ENCODE measurements at regions not wholly inside any gene's neighbourhood (a gene's known extent, or its start where the extent isn't known, plus 50 kb on each side); places are given as distances from the start of the nearest gene placed in this dataset.

DNA sequence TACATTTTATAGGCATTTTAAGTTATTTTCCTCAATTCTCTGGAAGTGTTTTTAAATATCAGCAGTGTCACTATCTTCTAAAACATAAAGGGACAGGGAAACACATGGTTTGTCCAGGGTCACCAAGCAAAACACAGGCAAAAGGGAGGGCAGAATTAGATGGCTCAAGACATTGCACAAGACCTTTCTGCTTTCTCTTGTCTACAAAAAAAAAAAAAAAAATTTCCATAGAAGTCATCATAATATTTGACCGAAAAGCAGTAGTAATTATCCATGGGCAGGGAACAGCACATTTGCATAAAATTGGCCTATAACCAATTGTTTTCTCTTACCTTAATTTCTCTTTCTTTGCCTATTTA lies 703.1 kb upstream of the FZD8 start:
- TF ChIP-seq POLR2A (IDR thresholded peaks at IDR 0.05): no peak
- TF ChIP-seq, protein P1, sequence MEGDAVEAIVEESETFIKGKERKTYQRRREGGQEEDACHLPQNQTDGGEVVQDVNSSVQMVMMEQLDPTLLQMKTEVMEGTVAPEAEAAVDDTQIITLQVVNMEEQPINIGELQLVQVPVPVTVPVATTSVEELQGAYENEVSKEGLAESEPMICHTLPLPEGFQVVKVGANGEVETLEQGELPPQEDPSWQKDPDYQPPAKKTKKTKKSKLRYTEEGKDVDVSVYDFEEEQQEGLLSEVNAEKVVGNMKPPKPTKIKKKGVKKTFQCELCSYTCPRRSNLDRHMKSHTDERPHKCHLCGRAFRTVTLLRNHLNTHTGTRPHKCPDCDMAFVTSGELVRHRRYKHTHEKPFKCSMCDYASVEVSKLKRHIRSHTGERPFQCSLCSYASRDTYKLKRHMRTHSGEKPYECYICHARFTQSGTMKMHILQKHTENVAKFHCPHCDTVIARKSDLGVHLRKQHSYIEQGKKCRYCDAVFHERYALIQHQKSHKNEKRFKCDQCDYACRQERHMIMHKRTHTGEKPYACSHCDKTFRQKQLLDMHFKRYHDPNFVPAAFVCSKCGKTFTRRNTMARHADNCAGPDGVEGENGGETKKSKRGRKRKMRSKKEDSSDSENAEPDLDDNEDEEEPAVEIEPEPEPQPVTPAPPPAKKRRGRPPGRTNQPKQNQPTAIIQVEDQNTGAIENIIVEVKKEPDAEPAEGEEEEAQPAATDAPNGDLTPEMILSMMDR (IDR thresholded peaks at IDR 0.05): no peak
- intact Hi-C loops (cut with DNase I): no loop called here

DNA sequence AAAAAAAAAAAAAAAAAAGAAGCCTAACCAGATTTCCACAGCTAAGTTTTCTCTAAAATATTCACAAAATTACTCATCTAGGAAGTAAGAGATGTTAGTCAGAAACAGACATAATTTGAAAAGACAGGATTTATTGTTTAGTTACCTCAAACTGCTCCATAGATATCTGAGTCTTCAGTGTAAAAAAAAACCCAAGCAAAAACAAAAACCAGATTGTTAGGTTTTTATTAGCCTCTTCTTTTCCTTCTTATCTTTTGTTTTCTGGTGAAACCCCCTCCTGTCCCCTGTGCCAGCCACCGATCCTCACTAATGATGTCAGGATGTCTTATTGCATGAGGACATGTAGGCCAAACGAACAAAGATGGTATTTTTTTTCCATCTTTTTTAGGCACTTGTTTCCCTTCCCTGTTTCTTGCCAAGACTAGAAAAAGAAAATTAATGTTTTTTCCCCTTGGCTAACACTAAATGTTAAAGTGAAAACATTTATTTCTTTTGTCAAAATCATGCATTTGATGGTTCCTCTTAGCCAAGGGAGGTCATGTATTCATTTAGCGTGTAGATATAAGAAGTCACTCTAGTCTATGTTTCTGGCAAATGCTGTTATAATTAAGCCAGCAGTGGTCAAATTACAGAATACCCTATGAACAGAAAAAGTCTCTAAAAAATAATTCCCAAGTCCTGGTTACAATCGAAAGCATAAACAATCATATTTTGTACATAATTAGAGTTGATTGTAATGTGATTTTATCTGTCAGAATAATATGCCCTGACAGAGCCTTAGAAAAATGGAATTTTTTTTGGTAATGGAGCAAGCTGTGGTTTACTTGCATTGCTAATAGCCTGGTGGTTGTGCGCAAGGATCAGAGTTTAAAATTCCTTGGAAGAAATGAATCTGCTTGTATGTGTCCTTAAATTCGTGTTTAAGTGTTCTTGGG lies 702.4 kb upstream of the FZD8 start:
- intact Hi-C loops (cut with DNase I): no loop called here
- no peak for TF ChIP-seq POLR2A (IDR thresholded peaks at IDR 0.05)
- TF ChIP-seq, protein P1 (IDR thresholded peaks at IDR 0.05): no peak

More for the DNA sequence above, 703.1 kb upstream of the FZD8 start:
- Histone ChIP-seq H3K27ac (no peak overlapping the region), H3K4me1 (no peaks in the 10 kb centered on the region), H3K4me3 (no peak overlapping the region), H3K9me3 (no peaks in the 10 kb centered on the region), H3K27me3 (no peaks in the 10 kb centered on the region), H3K36me3 (no peaks in the 10 kb centered on the region)
- ATAC-seq (no peak), DNase-seq (no peak)
- 90% methylated on average over 1 of the region's 1 CpG for WGBS (ENCODE audit: insufficient coverage, low coverage, low lambda C conversion rate, missing lambda C conversion rate)

DNA sequence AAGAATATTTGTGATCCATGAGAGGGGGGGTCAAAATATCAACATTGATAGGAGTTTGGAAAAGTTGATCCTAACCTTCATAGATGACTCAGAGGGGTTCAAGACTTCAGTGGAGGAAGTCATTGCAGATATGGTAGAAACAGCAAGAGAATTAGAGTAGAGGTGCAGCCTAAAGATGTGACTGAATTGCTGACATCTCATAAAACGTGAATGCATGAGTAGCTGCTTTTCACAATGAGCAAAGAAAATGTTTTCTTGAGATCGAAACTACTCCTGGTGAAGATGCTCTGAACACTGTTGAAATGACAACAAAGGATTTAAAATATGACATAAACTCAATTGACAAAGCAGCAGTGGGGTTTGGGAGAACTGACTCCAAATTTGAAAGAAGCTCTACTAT lies 700.7 kb upstream of the FZD8 start:
- no peak for TF ChIP-seq POLR2A (IDR thresholded peaks at IDR 0.05)
- TF ChIP-seq, protein P1 (IDR thresholded peaks at IDR 0.05): no peak
- Histone ChIP-seq H3K27me3 (no peaks in the 10 kb centered on the region), H3K4me3 (no peak overlapping the region), H3K9me3 (no peaks in the 10 kb centered on the region), H3K4me1 (no peaks in the 10 kb centered on the region), H3K36me3 (no peaks in the 10 kb centered on the region), H3K27ac (no peak overlapping the region)
- DNase-seq (no peak), ATAC-seq (no peak)
- 33% methylated on average over 2 of the region's 2 CpGs for WGBS (ENCODE audit: insufficient coverage, low coverage, low lambda C conversion rate, missing lambda C conversion rate)
- intact Hi-C loops (cut with DNase I): no loop called here

More for the DNA sequence above, 702.4 kb upstream of the FZD8 start:
- H3K27me3 ChIP-seq: no peaks in the 10 kb centered on the region
- ATAC-seq: no peak
- H3K9me3 ChIP-seq: no peaks in the 10 kb centered on the region
- no peak overlapping the region for H3K4me3 ChIP-seq
- DNase-seq: no peak
- H3K36me3 ChIP-seq: no peaks in the 10 kb centered on the region
- H3K4me1 ChIP-seq: no peaks in the 10 kb centered on the region
- H3K27ac ChIP-seq: no peak overlapping the region
- WGBS (ENCODE audit: insufficient coverage, low coverage, low lambda C conversion rate, missing lambda C conversion rate): 59% methylated on average over 6 of the region's 6 CpGs

- no peak for ATAC-seq
- Histone ChIP-seq H3K36me3 (no peaks in the 10 kb centered on the region), H3K27me3 (no peaks in the 10 kb centered on the region), H3K4me3 (no peak overlapping the region), H3K27ac (no peak overlapping the region), H3K9me3 (no peaks in the 10 kb centered on the region), H3K4me1 (no peaks in the 10 kb centered on the region)
- 67% methylated on average over 1 of the region's 1 CpG for WGBS (ENCODE audit: insufficient coverage, low coverage, low lambda C conversion rate, missing lambda C conversion rate)
- intact Hi-C loops (cut with DNase I): no loop called here
- TF ChIP-seq POLR2A (IDR thresholded peaks at IDR 0.05): no peak
- TF ChIP-seq, protein P1 (IDR thresholded peaks at IDR 0.05): no peak
- no peak for DNase-seq
Measured at GRCh38 chr10:36341471-36341870, 699.4 kb upstream of the FZD8 start.

Measured in right lobe of liver (tissue), 6 donors.